ENCODE measurements at regions not wholly inside any gene's neighbourhood (a gene's known extent, or its start where the extent isn't known, plus 50 kb on each side); places are given as distances from the start of the nearest gene placed in this dataset.

DNA sequence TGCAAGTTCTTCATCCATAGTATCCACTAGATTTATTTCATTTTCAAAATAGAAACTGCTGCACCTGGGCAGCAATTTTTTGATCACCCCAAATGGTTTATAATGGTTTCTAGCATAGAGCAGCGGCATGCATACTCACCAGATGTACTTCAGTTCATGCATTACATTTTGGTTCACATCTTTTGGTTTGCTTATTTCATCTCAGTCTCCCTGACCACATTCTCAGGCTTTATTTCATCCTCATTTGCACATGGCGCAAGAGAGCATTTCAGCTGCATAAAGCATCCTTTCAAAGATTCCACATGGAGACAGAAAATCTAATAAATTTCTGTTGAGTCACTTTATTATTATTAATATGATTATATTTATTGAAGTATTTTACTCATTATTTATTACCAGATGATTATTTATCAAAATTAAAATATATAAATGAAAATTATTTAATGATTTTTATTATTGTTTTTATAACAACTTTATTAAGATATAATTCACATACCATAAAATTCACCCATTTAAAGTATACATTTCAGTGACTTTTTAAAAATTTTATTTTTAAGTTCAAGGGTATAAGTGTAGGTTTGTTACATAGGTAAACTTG is 284.6 kb downstream of the TXNL1 start:
- no peak overlapping the region for H3K4me2 ChIP-seq (ENCODE audit: insufficient read depth, low read length)
- H3K9me3 ChIP-seq (ENCODE audit: insufficient read depth, low read length, severe bottlenecking) = no peaks in the 10 kb centered on the region
- no peak for DNase-seq
- H3K79me2 ChIP-seq (ENCODE audit: insufficient read depth, low read length) = no peaks in the 10 kb centered on the region
- no peaks in the 10 kb centered on the region for H4K20me1 ChIP-seq (ENCODE audit: insufficient read depth, low read length)
- H3K4me1 ChIP-seq (ENCODE audit: insufficient read depth, low read length) = no peaks in the 10 kb centered on the region
- H3K36me3 ChIP-seq (ENCODE audit: insufficient read depth, low read length) = no peaks in the 10 kb centered on the region
- TF ChIP-seq EZH2 (IDR thresholded peaks at IDR 0.05; ENCODE audit: borderline replicate concordance, low read depth, low read length, severe bottlenecking) (no peak), CTCF (IDR thresholded peaks at IDR 0.05; ENCODE audit: borderline replicate concordance, extremely low read depth, low read length, poor library complexity, severe bottlenecking) (no peak)
- no peak overlapping the region for H3K9ac ChIP-seq (ENCODE audit: low read depth, low read length)
- no peak overlapping the region for H3K4me3 ChIP-seq (ENCODE audit: low read depth in 1 of 2, low read length in 2 of 2)
- H3K27ac ChIP-seq (ENCODE audit: low read length) = no peak overlapping the region
- H2AFZ ChIP-seq (ENCODE audit: low read depth, low read length) = no peak overlapping the region
- no peaks in the 10 kb centered on the region for H3K27me3 ChIP-seq (ENCODE audit: insufficient read depth, low read length, poor library complexity)
- ATAC-seq (ENCODE audit: insufficient read depth, low read depth) = no peak

GRCh38 chr18:56351911-56352500 is 286.4 kb downstream of the TXNL1 start:
- Histone ChIP-seq H3K36me3 (ENCODE audit: insufficient read depth, low read length) (no peaks in the 10 kb centered on the region), H3K4me1 (ENCODE audit: insufficient read depth, low read length) (no peaks in the 10 kb centered on the region), H3K9me3 (ENCODE audit: insufficient read depth, low read length, severe bottlenecking) (no peaks in the 10 kb centered on the region), H3K4me3 (ENCODE audit: low read depth in 1 of 2, low read length in 2 of 2) (no peak overlapping the region), H3K4me2 (ENCODE audit: insufficient read depth, low read length) (no peak overlapping the region), H3K79me2 (ENCODE audit: insufficient read depth, low read length) (no peaks in the 10 kb centered on the region), H3K9ac (ENCODE audit: low read depth, low read length) (no peak overlapping the region), H2AFZ (ENCODE audit: low read depth, low read length) (no peak overlapping the region), H4K20me1 (ENCODE audit: insufficient read depth, low read length) (no peaks in the 10 kb centered on the region), H3K27ac (ENCODE audit: low read length) (no peak overlapping the region), H3K27me3 (ENCODE audit: insufficient read depth, low read length, poor library complexity) (no peaks in the 10 kb centered on the region)
- ATAC-seq (ENCODE audit: insufficient read depth, low read depth) = no peak
- no peak for TF ChIP-seq CTCF (IDR thresholded peaks at IDR 0.05; ENCODE audit: borderline replicate concordance, extremely low read depth, low read length, poor library complexity, severe bottlenecking)
- TF ChIP-seq EZH2 (IDR thresholded peaks at IDR 0.05; ENCODE audit: borderline replicate concordance, low read depth, low read length, severe bottlenecking) = no peak
- DNase-seq = no peak

- Histone ChIP-seq H3K27me3 (ENCODE audit: insufficient read depth, low read length, poor library complexity) (no peaks in the 10 kb centered on the region), H3K79me2 (ENCODE audit: insufficient read depth, low read length) (no peaks in the 10 kb centered on the region), H3K4me2 (ENCODE audit: insufficient read depth, low read length) (no peak overlapping the region), H3K27ac (ENCODE audit: low read length) (no peak overlapping the region), H3K9ac (ENCODE audit: low read depth, low read length) (no peak overlapping the region), H3K4me1 (ENCODE audit: insufficient read depth, low read length) (no peaks in the 10 kb centered on the region), H4K20me1 (ENCODE audit: insufficient read depth, low read length) (no peaks in the 10 kb centered on the region), H3K9me3 (ENCODE audit: insufficient read depth, low read length, severe bottlenecking) (no peaks in the 10 kb centered on the region), H3K4me3 (ENCODE audit: low read depth in 1 of 2, low read length in 2 of 2) (no peak overlapping the region), H3K36me3 (ENCODE audit: insufficient read depth, low read length) (no peaks in the 10 kb centered on the region), H2AFZ (ENCODE audit: low read depth, low read length) (no peak overlapping the region; the same call in 1 of the 2 replicates)
- DNase-seq = no peak
- no peak for ATAC-seq (ENCODE audit: insufficient read depth, low read depth)
- no peak for TF ChIP-seq EZH2 (IDR thresholded peaks at IDR 0.05; ENCODE audit: borderline replicate concordance, low read depth, low read length, severe bottlenecking)
- no peak for TF ChIP-seq CTCF (IDR thresholded peaks at IDR 0.05; ENCODE audit: borderline replicate concordance, extremely low read depth, low read length, poor library complexity, severe bottlenecking)
These were observed 300.9 kb downstream of the TXNL1 start for GRCh38 chr18:56337507-56337906.
